ENCODE measurements at regions not wholly inside any gene's neighbourhood (a gene's known extent, or its start where the extent isn't known, plus 50 kb on each side); places are given as distances from the start of the nearest gene placed in this dataset.

- TF ChIP-seq ZBTB7A (tag by site-specific recombination; IDR thresholded peaks at IDR 0.05; ENCODE audit: low read depth) (no peak), ZNF239 (tag by site-specific recombination; IDR thresholded peaks at IDR 0.05) (no peak), CTCF (tag by site-specific recombination; IDR thresholded peaks at IDR 0.05) (no peak), ZNF121 (tag by site-specific recombination; IDR thresholded peaks at IDR 0.05) (no peak), ZEB2 (tag by site-specific recombination; IDR thresholded peaks at IDR 0.05) (no peak), ZSCAN30 (tag by site-specific recombination; IDR thresholded peaks at IDR 0.05) (no peak), KLF16 (tag by site-specific recombination; IDR thresholded peaks at IDR 0.05) (no peak), ZBTB17 (tag by site-specific recombination; IDR thresholded peaks at IDR 0.05) (no peak), HIC1 (tag by site-specific recombination; IDR thresholded peaks at IDR 0.05) (no peak), KLF7 (tag by site-specific recombination; IDR thresholded peaks at IDR 0.05; ENCODE audit: borderline replicate concordance) (no peak)
Observed at GRCh38 chr5:98416541-98416940, 356.9 kb upstream of the RGMB start.
